Breast epithelium (tissue), 4 donors: ENCODE measurements at regions not wholly inside any gene's neighbourhood (a gene's known extent, or its start where the extent isn't known, plus 50 kb on each side); places are given as distances from the start of the nearest gene placed in this dataset.

Experiments
- DNase-seq, 2 donors: peaks; one replicate each; pipeline ENCODE4 v3.0.0-alpha.2; 2019; ENCODE audit warnings: low spot score in 2 of 2
- H3K27ac ChIP-seq, 2 donors: fragments of 200-600 bp; sonication (generic) in 1 of 2; one replicate each; pipeline ENCODE4 v1.5.1; 2016 to 2019; ENCODE audit warnings: mild to moderate bottlenecking in 1 of 2
- H3K27me3 ChIP-seq, 2 donors: fragments of 200-600 bp; sonication (generic) in 1 of 2; one replicate each; pipeline versions ENCODE4 v1.5.1 to v1.6.0; 2017 to 2019; ENCODE audit warnings: control low read depth in 1 of 2, mild to moderate bottlenecking in 1 of 2
- H3K36me3 ChIP-seq: fragments of 200-600 bp; one replicate; pipeline ENCODE4 v1.5.1; 2019
- H3K4me1 ChIP-seq, 2 donors: fragments of 200-600 bp; sonication (generic); one replicate each; pipeline ENCODE4 v1.5.1; 2016 to 2019; ENCODE audit warnings: control low read depth in 1 of 2
- H3K4me3 ChIP-seq, 3 donors: fragments of 200-600 bp; sonication (generic); 1 replicate in 2 of 3; 2 replicates in 1 of 3; pipeline ENCODE4 v1.5.1; 2016 to 2019; ENCODE audit warnings: mild to moderate bottlenecking in 3 of 3, moderate library complexity in 2 of 3
- H3K9me3 ChIP-seq, 2 donors: fragments of 200-600 bp; sonication (generic) in 1 of 2; one replicate each; pipeline ENCODE4 v1.5.1; 2016 to 2019; ENCODE audit warnings: control low read depth in 1 of 2
- POLR2A ChIP-seq: fragments of 450-650 bp; IDR thresholded peaks from one replicate; pipeline ENCODE4 v1.6.1; 2016; ENCODE audit warnings: antibody characterized with exemption, mild to moderate bottlenecking, moderate library complexity
- POLR2AphosphoS5 ChIP-seq, 3 donors: sonication (generic); formaldehyde crosslinking; IDR thresholded peaks; one replicate each; pipeline ENCODE4 v1.6.1; 2017; ENCODE audit warnings: antibody characterized with exemption in 3 of 3
- intact Hi-C: fragments of 100-400 bp; cut with DNase I; formaldehyde crosslinking; loops from one replicate; pipeline ENCODE4 v1.15.1; 2023; ENCODE audit warnings: low total_unique reads
- TF ChIP-seq, protein P1 (sequence below), 3 donors: fragments of 450-650 bp; IDR thresholded peaks; one replicate each; pipeline ENCODE4 v1.5.1; 2016 to 2017; ENCODE audit warnings: antibody characterized with exemption in 3 of 3, mild to moderate bottlenecking in 3 of 3, moderate library complexity in 3 of 3

DNA sequence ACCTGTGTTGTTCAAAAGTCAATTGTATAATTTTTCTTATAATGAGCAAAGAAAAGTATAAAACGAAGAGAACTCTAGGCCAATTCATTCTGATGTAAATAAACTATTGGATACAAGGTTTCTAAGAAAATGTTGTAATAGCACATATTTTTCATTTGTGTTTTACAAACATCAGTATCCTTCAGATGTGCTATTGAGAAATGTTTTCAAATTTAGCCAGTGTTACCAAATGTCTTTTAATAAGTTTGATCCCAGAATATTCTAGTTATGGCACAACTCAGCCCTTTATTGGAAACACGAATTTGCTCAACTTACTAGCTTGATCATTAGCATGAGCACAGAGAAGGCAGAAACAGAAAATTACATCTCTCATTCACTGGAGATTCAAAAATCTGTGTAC lies 319.3 kb downstream of the IL15 start:
- Histone ChIP-seq H3K27me3 (no peaks in the 10 kb centered on the region), H3K36me3 (no peaks in the 10 kb centered on the region), H3K4me3 (no peak overlapping the region), H3K27ac (no peak overlapping the region), H3K4me1 (no peaks in the 10 kb centered on the region), H3K9me3 (no peaks in the 10 kb centered on the region)
- no peak for DNase-seq
- intact Hi-C loops, result no loop called here
- TF ChIP-seq POLR2AphosphoS5 (IDR thresholded peaks at IDR 0.05), result no peak
- TF ChIP-seq POLR2A, result no peak
- TF ChIP-seq, protein P1, sequence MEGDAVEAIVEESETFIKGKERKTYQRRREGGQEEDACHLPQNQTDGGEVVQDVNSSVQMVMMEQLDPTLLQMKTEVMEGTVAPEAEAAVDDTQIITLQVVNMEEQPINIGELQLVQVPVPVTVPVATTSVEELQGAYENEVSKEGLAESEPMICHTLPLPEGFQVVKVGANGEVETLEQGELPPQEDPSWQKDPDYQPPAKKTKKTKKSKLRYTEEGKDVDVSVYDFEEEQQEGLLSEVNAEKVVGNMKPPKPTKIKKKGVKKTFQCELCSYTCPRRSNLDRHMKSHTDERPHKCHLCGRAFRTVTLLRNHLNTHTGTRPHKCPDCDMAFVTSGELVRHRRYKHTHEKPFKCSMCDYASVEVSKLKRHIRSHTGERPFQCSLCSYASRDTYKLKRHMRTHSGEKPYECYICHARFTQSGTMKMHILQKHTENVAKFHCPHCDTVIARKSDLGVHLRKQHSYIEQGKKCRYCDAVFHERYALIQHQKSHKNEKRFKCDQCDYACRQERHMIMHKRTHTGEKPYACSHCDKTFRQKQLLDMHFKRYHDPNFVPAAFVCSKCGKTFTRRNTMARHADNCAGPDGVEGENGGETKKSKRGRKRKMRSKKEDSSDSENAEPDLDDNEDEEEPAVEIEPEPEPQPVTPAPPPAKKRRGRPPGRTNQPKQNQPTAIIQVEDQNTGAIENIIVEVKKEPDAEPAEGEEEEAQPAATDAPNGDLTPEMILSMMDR (IDR thresholded peaks at IDR 0.05), result no peak

DNA sequence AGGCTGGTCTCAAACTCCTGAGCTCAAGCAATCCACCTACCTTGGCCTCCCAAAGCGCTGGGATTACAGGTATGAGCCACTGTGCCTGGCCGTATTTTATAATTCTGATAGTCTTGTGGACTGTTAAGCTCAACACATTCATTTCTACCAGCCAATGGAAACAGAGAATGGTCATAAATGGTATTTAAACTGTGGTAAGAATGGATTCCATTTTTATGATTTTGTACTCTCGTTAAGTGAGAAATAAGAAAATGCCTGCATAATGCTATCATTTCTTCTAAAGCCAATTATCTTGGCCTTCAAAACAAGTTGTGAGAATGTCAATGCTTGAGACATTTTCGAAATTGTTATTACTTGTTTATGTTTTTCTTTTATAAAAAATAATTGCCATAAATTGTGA lies 321.0 kb downstream of the IL15 start:
- Histone ChIP-seq H3K4me1 (no peaks in the 10 kb centered on the region), H3K36me3 (no peaks in the 10 kb centered on the region), H3K4me3 (no peak overlapping the region), H3K27me3 (no peaks in the 10 kb centered on the region), H3K27ac (no peak overlapping the region), H3K9me3 (no peaks in the 10 kb centered on the region)
- TF ChIP-seq POLR2AphosphoS5 (IDR thresholded peaks at IDR 0.05), result no peak
- TF ChIP-seq, protein P1 (IDR thresholded peaks at IDR 0.05), result no peak
- TF ChIP-seq POLR2A, result no peak
- DNase-seq, result no peak
- intact Hi-C loops, result no loop called here

DNA sequence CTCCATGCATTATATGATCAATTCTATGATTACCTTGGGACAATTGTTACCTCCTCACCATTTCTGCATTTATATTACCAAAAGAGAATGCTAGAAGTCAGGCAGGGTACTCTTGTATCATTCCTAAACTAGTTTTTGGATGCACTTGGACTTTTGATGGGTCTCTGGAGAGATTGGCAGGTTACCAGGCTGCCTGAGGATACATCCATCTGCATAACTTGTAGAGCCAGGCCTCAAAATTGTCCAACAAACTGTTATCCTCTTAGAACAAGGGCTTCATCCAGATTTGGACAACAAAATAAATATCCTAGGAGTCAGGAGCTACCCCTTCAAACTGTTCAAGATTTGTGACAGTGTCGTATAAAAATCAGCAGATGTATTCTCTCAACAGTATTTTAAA lies 326.1 kb downstream of the IL15 start:
- H3K27ac ChIP-seq, result no peak overlapping the region
- no peaks in the 10 kb centered on the region for H3K9me3 ChIP-seq
- TF ChIP-seq, protein P1 (IDR thresholded peaks at IDR 0.05), result no peak
- TF ChIP-seq POLR2AphosphoS5 (IDR thresholded peaks at IDR 0.05) (no peak), POLR2A (no peak)
- no peaks in the 10 kb centered on the region for H3K4me1 ChIP-seq
- no peak overlapping the region for H3K4me3 ChIP-seq
- H3K36me3 ChIP-seq, result no peaks in the 10 kb centered on the region
- no peak for DNase-seq
- H3K27me3 ChIP-seq, result no peaks in the 10 kb centered on the region
- intact Hi-C loops, result no loop called here

DNA sequence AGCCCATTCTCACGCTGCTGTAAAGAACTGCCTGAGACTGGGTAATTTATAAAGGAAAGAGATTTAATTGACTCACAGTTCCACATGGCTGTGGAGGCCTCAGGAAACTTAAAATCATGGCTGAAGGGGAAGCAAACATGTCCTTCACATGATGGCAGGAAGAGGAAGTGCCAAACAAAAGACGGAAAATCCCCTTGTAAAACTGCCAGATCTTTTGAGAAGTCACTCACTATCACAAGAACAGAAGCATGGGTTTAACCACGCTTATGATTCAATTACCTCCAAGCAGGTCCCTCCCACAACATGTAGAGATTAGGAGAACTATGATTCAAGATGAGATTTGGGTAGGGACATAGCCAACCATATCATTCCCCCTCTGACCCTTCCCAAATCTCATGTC lies 335.5 kb downstream of the IL15 start:
- no peak overlapping the region for H3K27ac ChIP-seq
- TF ChIP-seq POLR2AphosphoS5 (IDR thresholded peaks at IDR 0.05) (no peak), POLR2A (no peak)
- TF ChIP-seq, protein P1 (IDR thresholded peaks at IDR 0.05), result no peak
- H3K4me1 ChIP-seq, result no peaks in the 10 kb centered on the region
- no peak overlapping the region for H3K4me3 ChIP-seq
- peaks cover 6 to 7% of the 10 kb centered on the region in 2 donors for H3K9me3 ChIP-seq
- no peak for DNase-seq
- H3K36me3 ChIP-seq, result no peaks in the 10 kb centered on the region
- no peaks in the 10 kb centered on the region for H3K27me3 ChIP-seq
- intact Hi-C loops, result no loop called here

DNA sequence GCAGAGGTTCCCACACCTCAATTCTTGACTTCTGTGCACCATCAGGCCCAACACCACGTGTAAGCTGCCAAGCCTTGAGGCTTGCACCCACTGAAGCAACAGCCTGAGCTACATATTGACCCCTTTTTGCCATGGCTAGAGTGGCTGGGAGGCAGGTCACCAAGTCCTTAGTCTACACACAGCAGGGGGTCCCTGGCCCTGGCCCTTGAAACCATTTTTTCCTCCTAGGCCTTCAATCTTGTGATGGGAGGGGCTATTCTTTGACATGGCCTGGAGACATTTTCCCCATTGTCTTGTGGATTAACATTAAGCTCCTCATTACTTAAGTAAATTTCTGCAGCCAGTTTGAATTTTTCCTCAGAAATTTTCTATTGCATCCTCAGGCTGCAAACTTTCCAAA lies 336.6 kb downstream of the IL15 start:
- Histone ChIP-seq H3K4me1 (no peaks in the 10 kb centered on the region), H3K27me3 (no peaks in the 10 kb centered on the region), H3K9me3 (peaks cover 6 to 7% of the 10 kb centered on the region in 2 donors), H3K36me3 (no peaks in the 10 kb centered on the region), H3K4me3 (no peak overlapping the region), H3K27ac (no peak overlapping the region)
- TF ChIP-seq, protein P1 (IDR thresholded peaks at IDR 0.05), result no peak
- TF ChIP-seq POLR2AphosphoS5 (IDR thresholded peaks at IDR 0.05) (no peak), POLR2A (no peak)
- no peak for DNase-seq
- intact Hi-C loops, result no loop called here
